ENCODE measurements at regions not wholly inside any gene's neighbourhood (a gene's known extent, or its start where the extent isn't known, plus 50 kb on each side); places are given as distances from the start of the nearest gene placed in this dataset.

DNA sequence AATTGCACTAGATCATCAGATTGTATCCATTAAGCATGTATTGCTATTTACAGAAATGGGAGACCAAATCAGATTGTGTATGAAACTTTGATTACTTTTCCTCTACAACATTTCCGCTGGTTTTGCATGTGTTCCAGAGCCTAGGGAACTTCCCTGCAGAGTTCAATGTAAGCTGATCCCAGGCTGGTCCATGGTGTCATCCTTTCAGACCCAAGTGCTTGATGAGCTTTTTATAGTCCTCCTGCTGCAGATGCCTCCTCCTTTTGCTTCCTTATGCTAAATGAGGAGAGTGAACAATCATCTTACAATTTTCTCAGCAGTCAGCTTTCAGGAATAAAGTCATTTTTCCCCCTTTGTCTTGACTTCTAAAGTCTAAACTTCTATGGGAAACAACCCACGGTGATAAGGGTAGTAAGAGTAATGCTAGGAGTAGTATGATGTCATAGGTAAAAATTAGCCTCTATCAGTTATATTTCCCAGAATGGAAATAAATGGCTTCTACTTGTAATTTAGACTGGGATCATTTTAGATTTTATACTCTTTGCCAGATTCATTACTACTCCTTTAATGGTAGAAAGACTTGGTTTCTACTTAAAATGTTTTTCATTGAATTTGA is 55.1 kb upstream of the SLC4A4 start:
- TF ChIP-seq, protein P1, sequence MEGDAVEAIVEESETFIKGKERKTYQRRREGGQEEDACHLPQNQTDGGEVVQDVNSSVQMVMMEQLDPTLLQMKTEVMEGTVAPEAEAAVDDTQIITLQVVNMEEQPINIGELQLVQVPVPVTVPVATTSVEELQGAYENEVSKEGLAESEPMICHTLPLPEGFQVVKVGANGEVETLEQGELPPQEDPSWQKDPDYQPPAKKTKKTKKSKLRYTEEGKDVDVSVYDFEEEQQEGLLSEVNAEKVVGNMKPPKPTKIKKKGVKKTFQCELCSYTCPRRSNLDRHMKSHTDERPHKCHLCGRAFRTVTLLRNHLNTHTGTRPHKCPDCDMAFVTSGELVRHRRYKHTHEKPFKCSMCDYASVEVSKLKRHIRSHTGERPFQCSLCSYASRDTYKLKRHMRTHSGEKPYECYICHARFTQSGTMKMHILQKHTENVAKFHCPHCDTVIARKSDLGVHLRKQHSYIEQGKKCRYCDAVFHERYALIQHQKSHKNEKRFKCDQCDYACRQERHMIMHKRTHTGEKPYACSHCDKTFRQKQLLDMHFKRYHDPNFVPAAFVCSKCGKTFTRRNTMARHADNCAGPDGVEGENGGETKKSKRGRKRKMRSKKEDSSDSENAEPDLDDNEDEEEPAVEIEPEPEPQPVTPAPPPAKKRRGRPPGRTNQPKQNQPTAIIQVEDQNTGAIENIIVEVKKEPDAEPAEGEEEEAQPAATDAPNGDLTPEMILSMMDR (conservative IDR thresholded peaks at IDR 0.05; ENCODE audit: control insufficient read depth, insufficient read depth, low read depth, low read length) = no peak
- H3K4me3 ChIP-seq (ENCODE audit: control insufficient read depth, low read depth, low read length) = no peak overlapping the region

DNA sequence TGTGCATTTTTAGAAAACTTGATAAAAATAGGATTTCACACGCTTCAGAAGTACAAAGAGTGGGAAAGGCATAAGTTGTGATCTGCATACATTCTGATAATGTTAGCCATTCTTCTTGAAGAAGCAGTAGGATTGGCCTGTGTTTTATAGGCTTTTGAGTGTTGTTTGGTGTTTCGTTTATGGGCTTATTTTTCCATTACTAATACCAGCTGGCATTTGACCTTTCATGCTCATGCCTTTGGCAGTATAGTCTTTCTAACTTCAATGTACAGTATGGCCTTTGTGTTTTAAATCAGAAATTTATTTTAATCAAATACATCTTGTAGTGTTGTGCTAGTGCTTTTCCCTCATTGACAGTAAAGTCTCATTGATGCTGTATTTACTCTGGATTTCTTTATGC is 51.5 kb upstream of the SLC4A4 start:
- TF ChIP-seq, protein P1 (conservative IDR thresholded peaks at IDR 0.05; ENCODE audit: control insufficient read depth, insufficient read depth, low read depth, low read length) = no peak
- H3K4me3 ChIP-seq (ENCODE audit: control insufficient read depth, low read depth, low read length) = no peak overlapping the region
- no peak for DNase-seq (ENCODE audit: low read depth)

More for the DNA sequence above, 55.1 kb upstream of the SLC4A4 start:
- DNase-seq (ENCODE audit: low read depth) = no peak

DNA sequence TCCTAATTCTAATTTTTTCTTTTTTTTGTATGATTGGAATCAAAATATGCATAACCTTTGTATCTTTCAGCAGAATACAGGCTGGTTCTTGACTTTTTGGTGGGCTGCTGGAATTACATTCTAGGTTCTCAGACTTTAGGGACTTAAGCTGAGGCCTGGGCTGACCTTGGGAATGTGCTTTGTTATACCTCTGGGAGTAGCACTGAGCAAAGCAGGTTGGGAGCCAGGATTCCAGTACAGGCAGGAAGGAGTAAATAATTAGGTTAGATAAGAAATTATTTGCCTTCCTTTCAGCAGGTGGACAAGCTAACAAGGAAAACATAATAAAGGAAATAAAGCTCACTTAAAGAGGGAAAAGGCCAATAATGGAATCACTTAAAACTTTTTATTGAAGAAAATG is 49.9 kb upstream of the SLC4A4 start:
- TF ChIP-seq, protein P1 (conservative IDR thresholded peaks at IDR 0.05; ENCODE audit: control insufficient read depth, insufficient read depth, low read depth, low read length) = no peak
- H3K4me3 ChIP-seq (ENCODE audit: control insufficient read depth, low read depth, low read length) = no peak overlapping the region
- DNase-seq (ENCODE audit: low read depth) = no peak

Data from fibroblast of mammary gland (primary cell).